ENCODE measurements at regions not wholly inside any gene's neighbourhood (a gene's known extent, or its start where the extent isn't known, plus 50 kb on each side); places are given as distances from the start of the nearest gene placed in this dataset.

DNA sequence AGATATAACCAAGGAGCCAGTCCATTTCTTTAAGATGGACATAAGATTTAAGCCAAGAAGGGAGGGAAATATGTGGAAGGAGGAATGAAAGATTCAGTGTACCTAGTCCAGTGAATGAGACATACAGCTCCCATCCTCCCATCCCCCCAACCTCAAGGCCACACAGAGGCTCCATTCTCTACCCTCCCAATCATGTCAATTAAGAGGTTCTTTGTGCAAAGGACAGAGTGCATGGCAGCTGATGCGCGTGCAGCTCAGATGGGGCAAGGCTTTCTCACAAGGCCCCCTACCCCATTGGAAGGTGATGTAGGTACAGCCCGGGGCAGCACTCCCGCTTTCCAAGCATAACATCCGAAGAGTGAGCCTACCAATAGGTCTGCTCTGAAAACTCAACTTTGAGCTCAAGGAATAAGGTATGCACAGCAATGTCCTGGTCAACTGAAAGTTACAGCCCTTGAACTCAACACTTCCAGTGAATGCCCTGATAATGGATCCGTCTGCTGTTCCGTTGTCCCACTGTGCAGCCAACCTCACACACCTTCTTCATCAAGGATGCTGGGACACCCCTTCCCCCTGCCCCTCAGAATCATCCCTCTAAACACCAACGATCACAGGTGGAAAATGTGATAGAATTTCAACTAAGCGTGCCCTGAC lies 458.1 kb downstream of the SOX9 start:
- Mint-ChIP-seq H3K27me3 (ENCODE audit: low read depth) (no peaks in the 10 kb centered on the region; the same call in 1 of the 2 replicates), H3K9me3 (0 out of 2 replicates have a peak, but pooled peaks cover 4% of the 10 kb centered on the region), H3K4me3 (no peak overlapping the region), H3K27ac (no peak overlapping the region), H3K4me1 (peaks cover 18% of the 10 kb centered on the region), H3K36me3 (no peaks in the 10 kb centered on the region)
- DNase-seq (ENCODE audit: low spot score) (no peak), ATAC-seq (no peak)
- ChIA-PET CTCF (interaction anchor here (0.5 to 2.4 kb wide), 4 partner anchors 18 to 147 kb away, joined by 3 to 11 read pairs (median 5); no protein-coding TSS in a partner anchor), POLR2A (interaction anchor here (0.6 kb wide), 1 partner anchor 40 kb away, joined by 3 read pairs; no protein-coding TSS in a partner anchor)
- TF ChIP-seq ETV6 (CRISPR knock-in tag; IDR thresholded peaks at IDR 0.05), result no peak
- TF ChIP-seq, protein P1, sequence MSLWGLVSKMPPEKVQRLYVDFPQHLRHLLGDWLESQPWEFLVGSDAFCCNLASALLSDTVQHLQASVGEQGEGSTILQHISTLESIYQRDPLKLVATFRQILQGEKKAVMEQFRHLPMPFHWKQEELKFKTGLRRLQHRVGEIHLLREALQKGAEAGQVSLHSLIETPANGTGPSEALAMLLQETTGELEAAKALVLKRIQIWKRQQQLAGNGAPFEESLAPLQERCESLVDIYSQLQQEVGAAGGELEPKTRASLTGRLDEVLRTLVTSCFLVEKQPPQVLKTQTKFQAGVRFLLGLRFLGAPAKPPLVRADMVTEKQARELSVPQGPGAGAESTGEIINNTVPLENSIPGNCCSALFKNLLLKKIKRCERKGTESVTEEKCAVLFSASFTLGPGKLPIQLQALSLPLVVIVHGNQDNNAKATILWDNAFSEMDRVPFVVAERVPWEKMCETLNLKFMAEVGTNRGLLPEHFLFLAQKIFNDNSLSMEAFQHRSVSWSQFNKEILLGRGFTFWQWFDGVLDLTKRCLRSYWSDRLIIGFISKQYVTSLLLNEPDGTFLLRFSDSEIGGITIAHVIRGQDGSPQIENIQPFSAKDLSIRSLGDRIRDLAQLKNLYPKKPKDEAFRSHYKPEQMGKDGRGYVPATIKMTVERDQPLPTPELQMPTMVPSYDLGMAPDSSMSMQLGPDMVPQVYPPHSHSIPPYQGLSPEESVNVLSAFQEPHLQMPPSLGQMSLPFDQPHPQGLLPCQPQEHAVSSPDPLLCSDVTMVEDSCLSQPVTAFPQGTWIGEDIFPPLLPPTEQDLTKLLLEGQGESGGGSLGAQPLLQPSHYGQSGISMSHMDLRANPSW (CRISPR knock-in tag; conservative IDR thresholded peaks at IDR 0.05; ENCODE audit: low read depth), result no peak
- TF ChIP-seq SP1 (CRISPR knock-in tag; conservative IDR thresholded peaks at IDR 0.05), result no peak
- TF ChIP-seq NFATC4 (CRISPR knock-in tag; IDR thresholded peaks at IDR 0.05), result no peak
- TF ChIP-seq, protein P2, sequence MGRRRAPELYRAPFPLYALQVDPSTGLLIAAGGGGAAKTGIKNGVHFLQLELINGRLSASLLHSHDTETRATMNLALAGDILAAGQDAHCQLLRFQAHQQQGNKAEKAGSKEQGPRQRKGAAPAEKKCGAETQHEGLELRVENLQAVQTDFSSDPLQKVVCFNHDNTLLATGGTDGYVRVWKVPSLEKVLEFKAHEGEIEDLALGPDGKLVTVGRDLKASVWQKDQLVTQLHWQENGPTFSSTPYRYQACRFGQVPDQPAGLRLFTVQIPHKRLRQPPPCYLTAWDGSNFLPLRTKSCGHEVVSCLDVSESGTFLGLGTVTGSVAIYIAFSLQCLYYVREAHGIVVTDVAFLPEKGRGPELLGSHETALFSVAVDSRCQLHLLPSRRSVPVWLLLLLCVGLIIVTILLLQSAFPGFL (CRISPR knock-in tag; IDR thresholded peaks at IDR 0.05; ENCODE audit: borderline replicate concordance), result no peak
- TF ChIP-seq KAT7 (CRISPR knock-in tag; IDR thresholded peaks at IDR 0.05; ENCODE audit: borderline replicate concordance), result no peak
- no peak for TF ChIP-seq ATF1 (CRISPR knock-in tag; IDR thresholded peaks at IDR 0.05)

DNA sequence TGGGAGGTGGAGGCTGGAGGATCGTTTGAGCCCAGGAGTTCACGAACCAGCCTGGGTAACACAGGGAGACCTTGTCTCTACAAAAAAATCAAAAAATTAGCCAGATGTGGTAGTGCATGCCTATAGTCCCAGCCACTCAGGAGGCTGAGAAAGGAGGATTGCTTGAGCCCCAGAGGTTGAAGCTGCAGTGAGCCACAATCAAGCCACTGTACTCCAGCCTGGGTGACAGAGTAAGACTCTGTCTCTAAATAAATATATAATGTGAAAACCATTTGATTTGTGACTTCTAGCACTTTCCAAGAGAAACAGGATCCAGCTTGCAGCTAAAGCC lies 459.1 kb downstream of the SOX9 start:
- ATAC-seq (no peak), DNase-seq (ENCODE audit: low spot score) (no peak)
- Mint-ChIP-seq H3K4me1 (peaks cover 18% of the 10 kb centered on the region), H3K27ac (no peak overlapping the region), H3K9me3 (0 out of 2 replicates have a peak, but pooled peaks cover 4% of the 10 kb centered on the region), H3K36me3 (no peaks in the 10 kb centered on the region), H3K27me3 (ENCODE audit: low read depth) (no peaks in the 10 kb centered on the region; the same call in 1 of the 2 replicates), H3K4me3 (no peak overlapping the region)
- TF ChIP-seq, protein P3, sequence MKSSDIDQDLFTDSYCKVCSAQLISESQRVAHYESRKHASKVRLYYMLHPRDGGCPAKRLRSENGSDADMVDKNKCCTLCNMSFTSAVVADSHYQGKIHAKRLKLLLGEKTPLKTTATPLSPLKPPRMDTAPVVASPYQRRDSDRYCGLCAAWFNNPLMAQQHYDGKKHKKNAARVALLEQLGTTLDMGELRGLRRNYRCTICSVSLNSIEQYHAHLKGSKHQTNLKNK (CRISPR knock-in tag; IDR thresholded peaks at IDR 0.05), result no peak
- TF ChIP-seq, protein P4, sequence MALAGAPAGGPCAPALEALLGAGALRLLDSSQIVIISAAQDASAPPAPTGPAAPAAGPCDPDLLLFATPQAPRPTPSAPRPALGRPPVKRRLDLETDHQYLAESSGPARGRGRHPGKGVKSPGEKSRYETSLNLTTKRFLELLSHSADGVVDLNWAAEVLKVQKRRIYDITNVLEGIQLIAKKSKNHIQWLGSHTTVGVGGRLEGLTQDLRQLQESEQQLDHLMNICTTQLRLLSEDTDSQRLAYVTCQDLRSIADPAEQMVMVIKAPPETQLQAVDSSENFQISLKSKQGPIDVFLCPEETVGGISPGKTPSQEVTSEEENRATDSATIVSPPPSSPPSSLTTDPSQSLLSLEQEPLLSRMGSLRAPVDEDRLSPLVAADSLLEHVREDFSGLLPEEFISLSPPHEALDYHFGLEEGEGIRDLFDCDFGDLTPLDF (CRISPR knock-in tag; IDR thresholded peaks at IDR 0.05), result no peak
- TF ChIP-seq CBFB (CRISPR knock-in tag; IDR thresholded peaks at IDR 0.05; ENCODE audit: low read depth) (no peak), IRF2 (CRISPR knock-in tag; IDR thresholded peaks at IDR 0.05; ENCODE audit: borderline replicate concordance, low read depth) (no peak), GABPB1 (CRISPR knock-in tag; IDR thresholded peaks at IDR 0.05) (no peak)
- TF ChIP-seq, protein P5, sequence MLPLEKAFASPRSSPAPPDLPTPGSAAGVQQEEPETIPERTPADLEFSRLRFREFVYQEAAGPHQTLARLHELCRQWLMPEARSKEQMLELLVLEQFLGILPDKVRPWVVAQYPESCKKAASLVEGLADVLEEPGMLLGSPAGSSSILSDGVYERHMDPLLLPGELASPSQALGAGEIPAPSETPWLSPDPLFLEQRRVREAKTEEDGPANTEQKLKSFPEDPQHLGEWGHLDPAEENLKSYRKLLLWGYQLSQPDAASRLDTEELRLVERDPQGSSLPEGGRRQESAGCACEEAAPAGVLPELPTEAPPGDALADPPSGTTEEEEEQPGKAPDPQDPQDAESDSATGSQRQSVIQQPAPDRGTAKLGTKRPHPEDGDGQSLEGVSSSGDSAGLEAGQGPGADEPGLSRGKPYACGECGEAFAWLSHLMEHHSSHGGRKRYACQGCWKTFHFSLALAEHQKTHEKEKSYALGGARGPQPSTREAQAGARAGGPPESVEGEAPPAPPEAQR (CRISPR knock-in tag; IDR thresholded peaks at IDR 0.05), result no peak
- POLR2A ChIA-PET, result no interaction called here
- CTCF ChIA-PET, result interaction anchor here (0.6 to 2.4 kb wide), 4 partner anchors 19 to 146 kb away, joined by 3 to 11 read pairs (median 3); no protein-coding TSS in a partner anchor

Data from WTC11 (cell line).